Activated effector memory CD4-positive, alpha-beta T cell treated with anti-CD3 and anti-CD28 coated beads, Interleukin-2, amount 50 U/mL, for 16 hours (primary cell): ENCODE measurements at regions not wholly inside any gene's neighbourhood (a gene's known extent, or its start where the extent isn't known, plus 50 kb on each side); places are given as distances from the start of the nearest gene placed in this dataset.
"Not testable (repeated sequence)": the region's sequence is repeated elsewhere in the genome, so short reads cannot be mapped to it uniquely, and the experiment has no call there.

ENCODE experiments used
- DNase-seq: peaks from one replicate; pipeline ENCODE4 v3.0.0-alpha.2; 2020

- no peak for DNase-seq
Measured at GRCh38 chr4:53865054-53865453, 199.4 kb downstream of the CHIC2 start.

GRCh38 chr4:53863736-53864365, 200.6 kb downstream of the CHIC2 start:
- DNase-seq: no peak

GRCh38 chr4:53863158-53863557, 201.2 kb downstream of the CHIC2 start:
- no peak for DNase-seq

GRCh38 chr4:53861856-53862610, 202.4 kb downstream of the CHIC2 start:
- DNase-seq: no peak

GRCh38 chr4:53859305-53859704, 205.1 kb downstream of the CHIC2 start:
- DNase-seq: no peak

- DNase-seq: no peak
Measured at GRCh38 chr4:53858744-53859143, 205.7 kb downstream of the CHIC2 start.

- DNase-seq: no peak
Measured at GRCh38 chr4:53855581-53856250, 208.7 kb downstream of the CHIC2 start.

GRCh38 chr4:53854991-53855568, 209.3 kb downstream of the CHIC2 start:
- DNase-seq: no peak

- no peak for DNase-seq
Measured at GRCh38 chr4:53852343-53852742, 212.1 kb downstream of the CHIC2 start.

GRCh38 chr4:53847965-53848364, 216.4 kb downstream of the CHIC2 start:
- DNase-seq: no peak

- no peak for DNase-seq
Measured at GRCh38 chr4:53844551-53844950, 219.9 kb downstream of the CHIC2 start.

GRCh38 chr4:53844133-53844532, 220.3 kb downstream of the CHIC2 start:
- no peak for DNase-seq

- no peak for DNase-seq
Measured at GRCh38 chr4:53841711-53842110, 222.7 kb downstream of the CHIC2 start.

- DNase-seq: no peak
Measured at GRCh38 chr4:53840643-53841042, 223.8 kb downstream of the CHIC2 start.

GRCh38 chr4:53833302-53834003, 231.0 kb downstream of the CHIC2 start:
- not testable (repeated sequence) for DNase-seq

GRCh38 chr4:53832549-53832948, 231.9 kb downstream of the CHIC2 start:
- DNase-seq: no peak

- no peak for DNase-seq
Measured at GRCh38 chr4:53830511-53830910, 233.9 kb downstream of the CHIC2 start.

GRCh38 chr4:53821179-53821851, 230.0 kb upstream of the LNX1 start:
- DNase-seq: no peak

GRCh38 chr4:53818104-53818503, 226.8 kb upstream of the LNX1 start:
- DNase-seq: no peak

GRCh38 chr4:53816561-53816960, 225.3 kb upstream of the LNX1 start:
- no peak for DNase-seq

GRCh38 chr4:53815281-53815680, 224.0 kb upstream of the LNX1 start:
- no peak for DNase-seq

GRCh38 chr4:53813998-53814397, 222.7 kb upstream of the LNX1 start:
- no peak for DNase-seq

- no peak for DNase-seq
Measured at GRCh38 chr4:53810643-53811042, 219.4 kb upstream of the LNX1 start.
